Ovary (tissue), 3 donors: ENCODE measurements at regions not wholly inside any gene's neighbourhood (a gene's known extent, or its start where the extent isn't known, plus 50 kb on each side); places are given as distances from the start of the nearest gene placed in this dataset.

Source experiments
- CTCF ChIP-seq, 3 donors: fragments of 450-650 bp in 2 of 3; fragments of 200-600 bp in 1 of 3; IDR thresholded peaks; one replicate each; pipeline versions ENCODE4 v1.5.1 to v1.8.0; 2016 to 2022; ENCODE audit warnings: antibody characterized with exemption in 3 of 3, mild to moderate bottlenecking in 1 of 3
- EP300 ChIP-seq: sonication (generic); formaldehyde crosslinking; IDR thresholded peaks from one replicate; pipeline ENCODE4 v1.6.1; 2017; ENCODE audit warnings: antibody characterized with exemption
- POLR2A ChIP-seq: fragments of 450-650 bp; IDR thresholded peaks from one replicate; pipeline ENCODE4 v1.6.1; 2017; ENCODE audit warnings: antibody characterized with exemption, mild to moderate bottlenecking, moderate library complexity
- donor health status: DM: no; HTN: no; CAD: no.

GRCh38 chr2:6139916-6140315 lies 447.7 kb downstream of the SOX11 start:
- TF ChIP-seq CTCF (IDR thresholded peaks at IDR 0.05) (no peak), POLR2A (no peak), EP300 (no peak)
